Right atrium auricular region (tissue), 2 donors: ENCODE measurements at regions not wholly inside any gene's neighbourhood (a gene's known extent, or its start where the extent isn't known, plus 50 kb on each side); places are given as distances from the start of the nearest gene placed in this dataset.

Experiments
- DNase-seq: peaks from one replicate; pipeline ENCODE4 v3.0.0-alpha.2; 2019; ENCODE audit warnings: low spot score
- H3K27ac ChIP-seq, 2 donors: fragments of 200-600 bp; sonication (generic); 1 replicate in 1 of 2; 2 replicates in 1 of 2; pipeline ENCODE4 v1.5.1; 2016 to 2019
- H3K27me3 ChIP-seq, 2 donors: fragments of 200-600 bp; sonication (generic); one replicate each; pipeline versions ENCODE4 v1.5.1 to v1.6.0; 2017 to 2019
- H3K36me3 ChIP-seq: fragments of 200-600 bp; sonication (generic); one replicate; pipeline ENCODE4 v1.5.1; 2016
- H3K4me1 ChIP-seq, 2 donors: fragments of 200-600 bp; sonication (generic); one replicate each; pipeline versions ENCODE4 v1.5.1 to v1.6.0; 2017 to 2019
- H3K4me3 ChIP-seq, 2 donors: fragments of 200-600 bp; sonication (generic); 1 replicate in 1 of 2; 2 replicates in 1 of 2; pipeline ENCODE4 v1.5.1; 2017 to 2019; ENCODE audit warnings: mild to moderate bottlenecking in 1 of 2, moderate library complexity in 1 of 2
- H3K9me3 ChIP-seq, 2 donors: fragments of 200-600 bp; sonication (generic); one replicate each; pipeline ENCODE4 v1.5.1; 2019
- TF ChIP-seq, protein P1 (sequence below), 2 donors: fragments of 200-600 bp; sonication (generic); IDR thresholded peaks; one replicate each; pipeline ENCODE4 v1.5.1; 2019; ENCODE audit warnings: antibody characterized with exemption in 2 of 2

DNA sequence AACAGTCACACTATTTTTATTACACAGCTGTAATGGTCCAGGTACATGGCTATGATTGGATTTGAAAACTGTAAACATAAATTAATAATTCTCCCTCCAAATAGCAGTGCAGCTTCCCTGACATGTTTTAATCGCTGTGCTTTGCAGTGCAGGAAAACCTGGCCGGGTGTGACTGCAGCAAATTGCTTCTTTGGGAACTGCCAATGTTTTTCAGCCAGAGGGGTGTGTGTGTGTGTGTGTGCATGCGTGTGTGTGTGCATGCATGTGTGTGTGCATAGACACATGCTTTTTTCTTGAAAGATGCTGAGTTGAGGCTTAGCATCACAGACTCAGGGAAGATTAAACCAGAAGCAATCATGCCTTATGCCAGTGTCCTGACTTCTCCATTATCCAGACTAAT lies 231.2 kb downstream of the PRDM2 start:
- H3K36me3 ChIP-seq, result no peaks in the 10 kb centered on the region
- H3K27me3 ChIP-seq, result no peaks in the 10 kb centered on the region
- H3K9me3 ChIP-seq, result no peaks in the 10 kb centered on the region
- H3K27ac ChIP-seq, result no peak overlapping the region
- no peak overlapping the region for H3K4me3 ChIP-seq
- DNase-seq, result no peak
- TF ChIP-seq, protein P1, sequence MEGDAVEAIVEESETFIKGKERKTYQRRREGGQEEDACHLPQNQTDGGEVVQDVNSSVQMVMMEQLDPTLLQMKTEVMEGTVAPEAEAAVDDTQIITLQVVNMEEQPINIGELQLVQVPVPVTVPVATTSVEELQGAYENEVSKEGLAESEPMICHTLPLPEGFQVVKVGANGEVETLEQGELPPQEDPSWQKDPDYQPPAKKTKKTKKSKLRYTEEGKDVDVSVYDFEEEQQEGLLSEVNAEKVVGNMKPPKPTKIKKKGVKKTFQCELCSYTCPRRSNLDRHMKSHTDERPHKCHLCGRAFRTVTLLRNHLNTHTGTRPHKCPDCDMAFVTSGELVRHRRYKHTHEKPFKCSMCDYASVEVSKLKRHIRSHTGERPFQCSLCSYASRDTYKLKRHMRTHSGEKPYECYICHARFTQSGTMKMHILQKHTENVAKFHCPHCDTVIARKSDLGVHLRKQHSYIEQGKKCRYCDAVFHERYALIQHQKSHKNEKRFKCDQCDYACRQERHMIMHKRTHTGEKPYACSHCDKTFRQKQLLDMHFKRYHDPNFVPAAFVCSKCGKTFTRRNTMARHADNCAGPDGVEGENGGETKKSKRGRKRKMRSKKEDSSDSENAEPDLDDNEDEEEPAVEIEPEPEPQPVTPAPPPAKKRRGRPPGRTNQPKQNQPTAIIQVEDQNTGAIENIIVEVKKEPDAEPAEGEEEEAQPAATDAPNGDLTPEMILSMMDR (IDR thresholded peaks at IDR 0.05), result no peak
- no peaks in the 10 kb centered on the region for H3K4me1 ChIP-seq

GRCh38 chr1:13935336-13935735 lies 235.3 kb downstream of the PRDM2 start:
- H3K9me3 ChIP-seq, result no peaks in the 10 kb centered on the region
- no peak for DNase-seq
- no peaks in the 10 kb centered on the region for H3K27me3 ChIP-seq

DNA sequence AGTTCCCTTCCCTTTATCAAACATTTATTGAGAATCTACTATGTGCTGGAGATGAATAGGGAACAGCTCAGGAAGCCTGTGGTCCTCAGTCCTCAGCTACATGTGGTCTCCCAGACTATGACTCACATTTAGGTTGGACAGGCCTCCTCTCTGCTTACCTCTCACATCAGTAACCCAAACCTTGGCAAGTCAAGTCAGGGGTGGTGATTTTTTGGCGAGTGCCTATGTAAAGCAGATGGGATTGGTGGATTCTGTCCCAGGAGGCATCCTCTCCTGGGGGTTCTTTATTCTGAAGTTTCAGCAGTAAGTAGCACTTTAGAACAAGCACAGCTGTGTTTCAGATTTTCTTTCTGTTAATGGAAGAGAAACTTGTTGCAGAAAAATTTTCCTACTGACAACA lies 241.3 kb downstream of the PRDM2 start:
- Histone ChIP-seq H3K36me3 (no peaks in the 10 kb centered on the region), H3K27me3 (no peaks in the 10 kb centered on the region), H3K4me1 (no peaks in the 10 kb centered on the region), H3K27ac (no peak overlapping the region), H3K4me3 (no peak overlapping the region), H3K9me3 (peaks cover 0 to 6% of the 10 kb centered on the region in 2 donors)
- DNase-seq, result no peak
- TF ChIP-seq, protein P1 (IDR thresholded peaks at IDR 0.05), result no peak

More at GRCh38 chr1:13935336-13935735, 235.3 kb downstream of the PRDM2 start:
- no peak overlapping the region for H3K27ac ChIP-seq
- no peaks in the 10 kb centered on the region for H3K36me3 ChIP-seq
- TF ChIP-seq, protein P1 (IDR thresholded peaks at IDR 0.05), result no peak
- H3K4me3 ChIP-seq, result no peak overlapping the region
- no peaks in the 10 kb centered on the region for H3K4me1 ChIP-seq

- TF ChIP-seq, protein P1 (IDR thresholded peaks at IDR 0.05), result no peak
- Histone ChIP-seq H3K27ac (no peak overlapping the region), H3K27me3 (no peaks in the 10 kb centered on the region), H3K9me3 (peaks cover 0 to 6% of the 10 kb centered on the region in 2 donors), H3K4me1 (no peaks in the 10 kb centered on the region), H3K36me3 (no peaks in the 10 kb centered on the region), H3K4me3 (no peak overlapping the region)
- DNase-seq, result no peak
Measured at GRCh38 chr1:13943055-13943454, 243.1 kb downstream of the PRDM2 start.

DNA sequence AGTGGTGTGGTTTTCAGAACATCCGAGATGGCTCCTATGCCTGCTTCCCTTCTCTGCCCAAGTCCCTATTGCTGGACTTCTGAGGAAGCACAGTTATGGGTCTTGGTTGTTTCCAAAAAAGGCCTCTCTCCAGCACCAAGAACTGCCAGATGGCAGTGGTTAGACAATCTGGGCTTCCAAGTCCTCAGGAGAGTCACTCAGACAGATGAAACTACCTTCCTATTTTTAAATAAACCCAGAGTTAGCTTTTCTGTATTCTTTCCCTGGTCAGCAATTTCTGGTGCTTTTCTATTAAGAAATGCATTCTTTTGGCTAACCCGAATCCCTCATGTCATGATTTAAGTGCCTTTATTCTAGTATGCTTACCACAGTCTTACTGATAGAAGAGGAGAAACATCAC lies 245.9 kb downstream of the PRDM2 start:
- peaks cover 0 to 6% of the 10 kb centered on the region in 2 donors for H3K9me3 ChIP-seq

GRCh38 chr1:13947658-13948057 lies 247.7 kb downstream of the PRDM2 start:
- TF ChIP-seq, protein P1 (IDR thresholded peaks at IDR 0.05), result no peak
- Histone ChIP-seq H3K27me3 (no peaks in the 10 kb centered on the region), H3K4me1 (no peaks in the 10 kb centered on the region), H3K27ac (peak overlapping the region in 1 of 2 donors; percentile 80), H3K36me3 (no peaks in the 10 kb centered on the region), H3K9me3 (peaks cover 0 to 6% of the 10 kb centered on the region in 2 donors), H3K4me3 (no peak overlapping the region)
- DNase-seq, result peak; percentile 11

More for the DNA sequence above, 245.9 kb downstream of the PRDM2 start:
- DNase-seq, result no peak
- Histone ChIP-seq H3K27ac (peak overlapping the region in 1 of 2 donors; percentile 11), H3K36me3 (no peaks in the 10 kb centered on the region), H3K4me1 (no peaks in the 10 kb centered on the region), H3K4me3 (no peak overlapping the region), H3K27me3 (no peaks in the 10 kb centered on the region)
- TF ChIP-seq, protein P1 (IDR thresholded peaks at IDR 0.05), result no peak
